GM12891 (cell line): ENCODE measurements at regions not wholly inside any gene's neighbourhood (a gene's known extent, or its start where the extent isn't known, plus 50 kb on each side); places are given as distances from the start of the nearest gene placed in this dataset.

Experiments used
- POLR2A ChIP-seq: IDR thresholded peaks from 2 replicates; pipeline ENCODE4 v1.6.1; 2011; ENCODE audit warnings: low read depth, low read length, control low read depth
- POLR2AphosphoS5 ChIP-seq: IDR thresholded peaks from 2 replicates; pipeline ENCODE4 v1.6.1; 2011; ENCODE audit warnings: low read depth, low read length, control low read depth
- TAF1 ChIP-seq: IDR thresholded peaks from 2 replicates; pipeline ENCODE4 v1.6.1; 2011; ENCODE audit warnings: low read depth, low read length, control low read depth

- TF ChIP-seq POLR2A (no peak), POLR2AphosphoS5 (no peak), TAF1 (no peak)
Measured at GRCh38 chrX:44470816-44471215, 71.8 kb downstream of the FUNDC1 start.
